NCI-H128 (cell line): ENCODE measurements at regions not wholly inside any gene's neighbourhood (a gene's known extent, or its start where the extent isn't known, plus 50 kb on each side); places are given as distances from the start of the nearest gene placed in this dataset.

Experiments
- DNase-seq: peaks from one replicate; lab custom pipeline; 2025; ENCODE audit not compliant: unreplicated experiment; lab: John Stamatoyannopoulos, UW

GRCh38 chr20:41798930-41799502, 180.8 kb upstream of the CHD6 start:
- no peak for DNase-seq

- DNase-seq, result no peak
These were observed 168.0 kb upstream of the CHD6 start for GRCh38 chr20:41786158-41786557.

- DNase-seq, result no peak
These were observed 166.2 kb upstream of the CHD6 start for GRCh38 chr20:41784209-41784958.

- DNase-seq, result no peak
These were observed 165.4 kb upstream of the CHD6 start for GRCh38 chr20:41783423-41784208.

GRCh38 chr20:41782730-41783406, 164.7 kb upstream of the CHD6 start:
- DNase-seq, result no peak

GRCh38 chr20:41782255-41782654, 164.1 kb upstream of the CHD6 start:
- no peak for DNase-seq

- no peak for DNase-seq
These were observed 158.2 kb upstream of the CHD6 start for GRCh38 chr20:41776421-41776820.

- DNase-seq, result no peak
These were observed 156.1 kb upstream of the CHD6 start for GRCh38 chr20:41774291-41774690.

- no peak for DNase-seq
These were observed 152.8 kb upstream of the CHD6 start for GRCh38 chr20:41770965-41771364.

- DNase-seq, result no peak
These were observed 152.2 kb upstream of the CHD6 start for GRCh38 chr20:41770427-41770826.

- DNase-seq, result no peak
These were observed 151.4 kb upstream of the CHD6 start for GRCh38 chr20:41769592-41770018.

GRCh38 chr20:41750137-41750536, 132.0 kb upstream of the CHD6 start:
- no peak for DNase-seq

- no peak for DNase-seq
These were observed 130.8 kb upstream of the CHD6 start for GRCh38 chr20:41748756-41749582.

- DNase-seq, result no peak
These were observed 129.9 kb upstream of the CHD6 start for GRCh38 chr20:41748051-41748450.

GRCh38 chr20:41747226-41747625, 129.0 kb upstream of the CHD6 start:
- DNase-seq, result no peak

- no peak for DNase-seq
These were observed 128.5 kb upstream of the CHD6 start for GRCh38 chr20:41746635-41747034.

- DNase-seq, result peak; percentile 7
These were observed 120.5 kb upstream of the CHD6 start for GRCh38 chr20:41738604-41739206.

GRCh38 chr20:41735949-41736348, 117.8 kb upstream of the CHD6 start:
- DNase-seq, result no peak

GRCh38 chr20:41734506-41734945, 116.3 kb upstream of the CHD6 start:
- DNase-seq, result peak; percentile 5

GRCh38 chr20:41733151-41733550, 115.0 kb upstream of the CHD6 start:
- DNase-seq, result no peak
